ENCODE measurements at regions not wholly inside any gene's neighbourhood (a gene's known extent, or its start where the extent isn't known, plus 50 kb on each side); places are given as distances from the start of the nearest gene placed in this dataset.

DNA sequence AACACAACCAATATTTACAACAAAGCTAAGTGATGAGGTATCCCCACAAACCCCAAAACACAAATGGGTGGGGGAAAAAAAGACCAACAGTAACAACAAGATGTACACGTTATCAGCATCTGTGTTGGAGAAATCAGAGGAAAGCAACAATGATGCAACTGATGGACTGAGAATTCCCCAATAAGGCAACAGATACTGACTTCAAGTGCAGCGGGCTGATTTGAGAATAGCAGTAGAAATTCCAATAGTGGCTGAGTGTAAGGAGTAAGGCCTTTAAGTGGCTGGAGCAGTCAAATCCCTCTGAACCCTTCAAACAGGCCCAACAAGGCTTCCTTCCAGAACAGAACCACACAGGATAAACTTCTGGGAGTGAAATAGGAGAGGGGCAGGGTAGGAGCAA, 97.6 kb downstream of the TM2D1 start:
- no peak for DNase-seq (ENCODE audit: low spot score)

DNA sequence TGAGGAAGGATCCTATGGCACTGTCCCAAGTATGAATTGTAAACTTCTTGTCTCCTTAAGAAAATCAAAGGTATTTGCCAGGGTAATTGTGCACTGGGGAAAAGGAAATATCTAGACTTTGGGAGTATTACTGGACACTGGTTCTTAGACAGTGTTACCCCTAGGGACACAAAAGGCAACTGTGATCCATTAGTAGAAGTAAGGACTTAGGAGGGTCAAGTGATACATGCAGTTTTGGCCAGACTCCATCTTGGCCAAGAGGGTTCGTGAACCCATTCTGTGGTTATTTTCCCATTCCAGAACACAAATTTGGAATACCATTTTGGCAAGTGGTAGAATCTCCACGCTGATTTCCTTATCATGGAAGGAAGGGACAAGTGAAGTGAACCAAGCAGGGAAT, 98.1 kb downstream of the TM2D1 start:
- DNase-seq (ENCODE audit: low spot score), result no peak

DNA sequence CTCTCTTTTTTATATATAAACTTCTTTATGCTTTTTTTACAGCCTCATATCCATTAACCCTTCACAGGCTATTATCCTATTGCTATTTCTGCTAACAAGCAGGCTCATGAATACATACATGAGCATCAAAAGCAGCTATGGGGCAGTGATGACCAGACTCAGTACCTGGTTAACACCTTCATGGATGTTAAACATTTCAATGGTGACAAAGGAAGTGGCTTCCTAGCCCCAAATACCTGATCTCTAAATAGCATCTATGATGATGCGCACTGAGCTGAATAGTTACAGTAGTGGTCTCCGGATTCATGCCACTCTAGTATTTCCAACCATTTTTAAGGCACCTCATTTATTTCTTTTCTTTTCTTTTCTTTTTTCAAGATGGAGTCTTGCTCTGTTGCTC, 101.1 kb downstream of the TM2D1 start:
- no peak for DNase-seq (ENCODE audit: low spot score)

DNA sequence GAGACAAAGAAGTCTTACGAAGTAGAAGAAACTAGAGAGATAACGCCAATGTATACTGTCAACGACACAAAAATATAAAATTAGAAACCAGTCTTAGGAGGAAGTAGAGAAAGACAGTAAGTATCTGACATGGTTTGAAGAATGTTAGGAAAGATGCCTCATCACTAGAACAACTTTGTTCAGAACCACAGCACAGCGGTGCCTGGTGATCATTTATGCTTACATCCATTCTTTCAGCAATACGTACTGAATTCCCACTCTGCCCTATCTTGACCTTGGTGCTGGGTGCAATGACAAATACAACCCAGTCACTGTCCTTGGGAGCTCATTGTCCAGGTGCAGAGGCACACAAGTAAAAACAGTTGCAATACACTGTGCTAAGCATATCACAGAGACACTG, 104.4 kb downstream of the TM2D1 start:
- no peak for DNase-seq (ENCODE audit: low spot score)

DNA sequence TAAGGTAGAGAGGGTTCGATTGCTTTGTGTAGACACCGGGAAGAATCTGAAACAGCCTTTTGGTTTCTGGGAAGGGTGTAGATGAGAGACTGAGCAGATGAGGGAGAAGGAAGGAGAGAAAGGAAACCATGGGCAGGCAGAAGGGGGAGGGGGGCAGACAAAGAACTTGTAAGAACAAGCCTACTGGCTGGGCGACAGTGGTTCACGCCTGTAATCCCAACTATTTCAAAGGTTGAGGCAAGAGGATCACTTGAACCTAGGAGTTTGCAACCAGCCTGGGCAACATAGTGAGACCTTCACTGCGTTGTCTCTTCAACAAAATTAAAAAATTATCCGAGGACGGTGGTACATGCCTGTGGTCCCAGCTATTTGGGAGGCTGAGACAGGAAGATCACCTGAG, 106.2 kb downstream of the TM2D1 start:
- no peak for DNase-seq (ENCODE audit: low spot score)

DNA sequence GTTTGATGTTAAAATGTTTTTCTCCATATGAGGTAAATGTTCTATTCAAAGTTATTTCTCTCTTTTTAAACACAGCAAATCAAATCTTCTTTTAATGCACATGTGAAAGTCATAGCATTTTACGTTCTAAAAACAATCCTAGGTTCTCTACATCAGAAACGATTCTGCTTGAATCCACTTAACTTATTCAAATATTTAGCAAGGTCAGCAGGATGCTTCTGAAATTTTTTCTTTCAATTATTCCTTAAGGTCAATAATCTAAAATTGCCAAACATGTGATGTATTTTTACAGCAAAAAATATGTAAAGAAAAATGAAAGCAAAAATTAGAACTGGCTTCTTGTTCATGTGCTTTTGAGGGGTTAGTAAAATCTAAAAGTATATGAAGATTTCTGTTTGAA, 106.7 kb downstream of the TM2D1 start:
- no peak for DNase-seq (ENCODE audit: low spot score)

DNA sequence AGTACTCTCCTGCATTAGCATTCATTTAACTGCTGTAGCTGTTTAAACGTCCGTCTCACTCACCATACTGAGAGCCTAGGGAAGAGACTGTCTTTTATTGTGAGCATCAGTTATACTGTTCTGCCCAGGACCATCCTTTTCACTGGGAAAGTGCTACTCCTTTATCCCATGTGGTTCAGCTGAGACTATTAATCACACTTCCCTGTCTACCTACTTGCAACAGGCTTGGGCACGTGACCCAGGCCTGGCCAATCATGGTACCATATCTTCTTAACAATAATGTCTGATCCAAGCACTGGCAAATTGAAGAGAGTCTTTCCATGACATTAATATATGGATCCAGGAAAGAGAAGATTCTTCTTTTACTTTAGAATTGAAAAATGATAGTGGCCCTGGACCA, 108.1 kb downstream of the TM2D1 start:
- no peak for DNase-seq (ENCODE audit: low spot score)

DNA sequence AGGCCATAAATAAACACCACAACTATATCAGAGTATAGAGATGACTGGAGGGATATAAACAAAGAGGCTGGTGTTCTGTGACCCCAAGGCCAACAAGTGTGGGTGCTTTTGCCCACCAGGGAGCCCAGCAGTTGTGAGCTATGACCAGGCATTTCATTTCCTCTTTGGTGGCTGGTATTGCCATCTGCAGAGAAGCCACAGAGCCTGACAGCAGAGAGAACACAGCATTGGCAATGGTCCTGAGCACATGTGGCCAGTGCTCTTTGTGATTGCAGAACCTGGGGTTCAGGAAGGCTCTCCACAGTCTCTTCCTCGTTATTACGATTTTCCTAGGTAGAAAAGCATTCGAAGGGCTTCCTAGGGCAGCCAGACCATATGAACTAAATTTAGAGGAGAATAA, 112.3 kb downstream of the TM2D1 start:
- DNase-seq (ENCODE audit: low spot score), result no peak

DNA sequence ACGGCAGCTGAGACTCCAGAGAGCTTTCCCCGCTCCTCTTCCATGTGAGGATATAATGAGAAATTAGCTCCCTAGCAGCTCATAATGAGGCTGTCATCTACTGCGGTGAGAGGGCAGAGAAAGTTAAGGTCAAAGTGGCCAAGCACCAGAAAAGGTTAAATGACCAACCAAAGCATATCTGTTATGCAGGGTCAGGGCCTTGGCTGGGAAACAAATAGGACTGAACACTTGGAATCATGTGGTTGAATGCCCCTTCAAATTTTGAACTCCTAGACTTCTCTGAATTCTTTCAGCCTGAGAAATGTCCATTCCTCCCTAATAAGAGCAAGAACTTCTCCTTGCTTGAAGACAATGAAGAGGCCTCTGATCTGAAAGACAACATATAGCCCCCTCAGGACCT, 115.9 kb downstream of the TM2D1 start:
- DNase-seq (ENCODE audit: low spot score), result no peak

DNA sequence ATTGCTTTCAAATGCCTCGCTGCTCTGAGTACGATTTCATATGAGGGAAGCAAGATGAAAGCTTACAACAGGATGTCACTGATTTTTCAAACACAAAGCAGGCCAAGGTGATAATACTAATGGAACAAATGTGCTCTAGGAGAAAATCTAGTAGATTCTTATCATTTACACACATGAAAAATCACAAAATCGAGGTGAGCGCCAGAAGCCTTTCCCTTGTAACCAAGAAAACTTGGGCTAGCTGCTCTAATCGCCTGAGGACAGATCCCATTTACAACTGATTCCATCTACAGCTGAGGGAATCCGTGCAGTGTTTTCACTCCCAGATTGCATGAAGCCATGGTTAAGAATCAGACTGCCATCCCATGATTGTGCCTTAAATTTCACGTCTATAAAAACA, 117.5 kb downstream of the TM2D1 start:
- no peak for DNase-seq (ENCODE audit: low spot score)

DNA sequence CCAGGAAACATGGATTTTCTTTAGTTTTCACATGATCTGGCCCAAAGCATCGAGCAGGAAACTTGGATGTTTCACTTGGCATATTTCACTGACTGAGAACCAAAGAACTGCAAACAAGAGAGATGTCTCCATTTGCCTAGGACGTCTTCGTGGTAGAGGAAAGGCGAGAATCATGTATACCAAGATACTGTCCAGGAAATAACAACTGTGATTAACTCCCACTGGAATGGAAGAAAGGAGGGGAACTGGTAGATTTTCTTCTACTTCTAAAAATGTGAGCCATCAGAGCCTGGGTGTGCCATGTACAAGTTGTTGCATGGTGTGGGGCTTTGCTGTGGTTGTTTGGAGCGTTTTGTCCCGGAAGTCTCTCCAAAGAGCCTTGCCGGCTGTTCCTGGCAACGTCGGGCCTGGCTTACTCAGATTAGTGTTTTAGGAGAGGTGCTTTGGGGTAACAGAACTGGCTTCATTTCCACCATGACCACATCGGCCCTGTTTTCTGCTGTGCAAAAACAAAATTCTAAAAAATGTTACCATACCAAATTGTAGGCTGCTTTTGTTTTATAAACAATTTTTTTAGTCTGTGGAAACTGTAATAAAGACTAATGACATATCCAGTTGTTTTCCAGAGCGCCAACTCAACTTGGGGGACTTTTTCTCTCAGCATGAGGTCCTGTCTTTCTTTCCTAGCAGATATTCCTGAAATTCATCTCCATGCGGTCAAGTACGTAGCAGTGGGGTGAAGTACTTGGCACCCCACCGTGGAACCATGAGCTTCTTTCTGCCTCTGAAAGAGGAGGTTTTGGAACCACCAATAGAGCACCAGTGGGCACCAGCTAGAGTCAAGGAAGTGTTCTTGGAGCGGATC, 118.3 kb downstream of the TM2D1 start:
- DNase-seq (ENCODE audit: low spot score), result no peak

DNA sequence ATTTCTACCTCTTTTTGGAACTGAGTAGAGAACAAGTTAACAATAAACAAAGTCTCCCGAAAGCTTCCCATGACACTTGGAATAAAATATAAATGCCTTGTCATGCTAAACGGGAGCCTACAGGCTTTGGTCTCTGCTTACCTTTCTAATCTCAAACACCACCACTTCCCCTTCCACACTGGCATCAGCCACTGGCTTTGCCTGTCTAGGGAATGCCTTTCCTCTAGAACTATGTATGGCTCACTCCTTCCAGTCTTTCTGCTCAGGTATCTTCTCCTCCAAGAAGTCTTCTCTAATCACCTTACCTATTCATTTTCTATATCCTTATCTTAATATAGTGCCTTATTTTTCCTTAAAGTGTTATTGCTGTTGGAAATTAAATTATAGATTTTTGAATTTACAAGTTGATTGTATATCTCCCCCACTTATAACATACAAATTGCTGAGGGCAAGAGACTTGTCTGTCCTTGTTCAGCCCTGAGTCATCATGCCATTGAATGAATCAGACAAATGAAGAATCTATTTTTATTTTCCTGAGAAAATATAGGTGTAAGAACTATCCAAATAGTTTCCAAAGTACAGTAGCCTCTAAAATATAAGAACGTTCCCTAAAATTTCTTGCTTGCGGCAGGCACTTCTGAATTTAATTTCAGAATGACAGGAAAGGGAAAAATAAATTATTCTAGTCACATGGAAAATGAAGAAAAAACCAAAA, 119.2 kb downstream of the TM2D1 start:
- DNase-seq (ENCODE audit: low spot score), result no peak

DNA sequence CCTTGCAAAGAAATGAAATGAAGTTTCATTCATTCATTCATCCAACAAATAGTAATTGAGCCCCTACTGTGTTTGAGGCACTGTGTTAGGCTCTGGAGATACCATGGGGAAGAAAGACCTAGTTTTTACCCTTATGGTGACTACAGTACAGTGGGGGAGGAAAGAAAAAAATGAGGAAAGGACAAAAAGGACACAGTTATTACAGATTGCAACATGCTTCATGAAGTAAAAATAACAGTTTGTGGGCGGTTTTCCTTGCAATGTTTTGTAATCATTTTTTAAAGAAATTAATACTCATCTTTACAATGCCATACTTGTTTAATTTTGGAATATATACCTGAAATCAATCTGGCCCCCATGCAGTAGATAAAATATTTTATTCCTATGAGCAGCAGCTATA, 120.3 kb downstream of the TM2D1 start:
- no peak for DNase-seq (ENCODE audit: low spot score)

DNA sequence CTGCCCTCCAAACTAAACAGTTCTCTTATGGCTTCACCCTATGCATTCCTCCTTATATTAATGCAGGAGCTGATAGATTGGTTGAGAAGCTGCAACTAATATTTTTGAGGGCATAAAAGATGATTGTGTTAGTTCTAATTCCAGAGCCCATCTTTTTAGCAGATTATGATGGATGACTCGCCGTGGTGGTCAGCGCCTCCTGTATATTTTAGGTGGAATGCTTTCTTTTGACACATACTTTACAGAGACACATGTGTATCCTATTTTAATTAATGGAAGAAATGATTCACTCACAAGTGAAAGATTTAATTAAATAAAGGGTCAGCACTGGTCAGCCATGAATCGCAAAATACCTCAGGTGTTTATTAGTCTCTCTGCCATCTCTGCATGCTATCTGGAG, 120.7 kb downstream of the TM2D1 start:
- DNase-seq (ENCODE audit: low spot score), result no peak

DNA sequence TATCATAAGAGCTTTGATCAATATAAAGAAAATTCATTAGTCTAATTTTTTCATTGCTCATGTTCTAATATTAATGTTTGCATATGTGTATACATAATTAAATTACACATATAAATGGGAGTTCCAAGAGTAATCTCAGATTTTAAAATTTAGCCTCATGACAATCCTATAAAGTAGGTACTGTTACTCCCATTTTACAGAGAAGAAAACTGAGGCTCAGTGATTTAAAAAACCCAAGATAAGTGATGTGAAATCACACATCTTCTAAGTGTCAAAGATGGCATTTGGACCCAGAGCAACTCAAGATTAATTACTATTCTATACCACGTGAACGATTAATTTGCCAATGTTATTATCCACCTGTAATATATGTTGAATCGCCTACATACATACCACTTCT, 122.3 kb downstream of the TM2D1 start:
- no peak for DNase-seq (ENCODE audit: low spot score)

DNA sequence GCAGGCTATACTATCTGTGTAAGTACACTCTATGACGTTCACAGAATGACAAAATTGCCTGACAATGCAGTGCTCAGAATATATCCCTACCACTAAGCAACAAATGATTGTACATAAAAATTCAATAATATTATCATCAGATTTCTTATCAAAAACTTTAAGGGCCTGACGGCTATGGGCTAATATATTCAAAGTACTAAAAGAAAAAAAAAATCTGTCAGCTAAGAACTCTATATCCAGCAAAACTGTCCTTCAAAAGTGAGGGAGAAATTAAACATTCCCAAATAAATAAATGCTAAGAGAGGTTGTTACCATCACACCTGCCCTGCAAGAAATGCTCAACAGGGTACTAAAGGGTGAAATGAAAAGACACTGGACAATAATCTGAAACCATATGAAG, 127.3 kb downstream of the TM2D1 start:
- DNase-seq (ENCODE audit: low spot score), result no peak

DNA sequence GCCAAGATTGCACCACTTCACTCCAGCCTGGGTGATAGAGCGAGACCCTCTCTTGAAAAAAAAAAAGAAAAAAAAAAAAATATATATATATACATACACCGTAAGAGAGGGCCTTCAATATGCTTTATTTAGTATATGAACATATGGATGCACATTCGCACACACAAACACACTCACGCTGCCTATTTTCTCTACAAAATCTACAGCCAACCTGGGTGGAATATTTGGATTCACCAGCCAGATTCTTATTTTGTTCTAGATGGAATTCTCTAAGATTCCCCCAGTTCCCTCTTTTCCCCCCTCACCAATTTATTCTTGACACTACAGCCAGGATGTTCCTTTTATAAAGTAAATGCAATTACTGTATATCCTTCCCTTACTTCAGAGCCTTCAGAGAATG, 131.6 kb downstream of the TM2D1 start:
- no peak for DNase-seq (ENCODE audit: low spot score)

DNA sequence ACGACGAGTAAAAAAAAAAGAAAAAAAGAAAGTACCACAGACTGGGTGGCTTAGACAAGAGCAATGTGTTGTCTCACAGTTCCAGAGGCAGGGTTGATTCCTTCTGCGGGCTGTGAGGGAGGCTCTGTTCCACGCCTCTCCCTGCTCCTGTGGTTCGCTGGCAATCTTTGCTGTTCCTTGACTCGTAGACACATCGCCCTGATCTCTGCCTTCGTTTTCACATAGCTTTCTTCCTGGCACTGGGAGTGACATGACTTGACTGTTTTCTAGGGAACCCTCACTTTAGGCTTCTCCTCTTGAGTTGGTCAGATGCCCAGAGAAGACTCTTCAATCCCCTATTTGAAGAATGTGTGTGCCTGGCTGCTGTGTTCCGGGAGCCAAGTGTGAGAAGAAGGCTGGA, 133.6 kb downstream of the TM2D1 start:
- no peak for DNase-seq (ENCODE audit: low spot score)

DNA sequence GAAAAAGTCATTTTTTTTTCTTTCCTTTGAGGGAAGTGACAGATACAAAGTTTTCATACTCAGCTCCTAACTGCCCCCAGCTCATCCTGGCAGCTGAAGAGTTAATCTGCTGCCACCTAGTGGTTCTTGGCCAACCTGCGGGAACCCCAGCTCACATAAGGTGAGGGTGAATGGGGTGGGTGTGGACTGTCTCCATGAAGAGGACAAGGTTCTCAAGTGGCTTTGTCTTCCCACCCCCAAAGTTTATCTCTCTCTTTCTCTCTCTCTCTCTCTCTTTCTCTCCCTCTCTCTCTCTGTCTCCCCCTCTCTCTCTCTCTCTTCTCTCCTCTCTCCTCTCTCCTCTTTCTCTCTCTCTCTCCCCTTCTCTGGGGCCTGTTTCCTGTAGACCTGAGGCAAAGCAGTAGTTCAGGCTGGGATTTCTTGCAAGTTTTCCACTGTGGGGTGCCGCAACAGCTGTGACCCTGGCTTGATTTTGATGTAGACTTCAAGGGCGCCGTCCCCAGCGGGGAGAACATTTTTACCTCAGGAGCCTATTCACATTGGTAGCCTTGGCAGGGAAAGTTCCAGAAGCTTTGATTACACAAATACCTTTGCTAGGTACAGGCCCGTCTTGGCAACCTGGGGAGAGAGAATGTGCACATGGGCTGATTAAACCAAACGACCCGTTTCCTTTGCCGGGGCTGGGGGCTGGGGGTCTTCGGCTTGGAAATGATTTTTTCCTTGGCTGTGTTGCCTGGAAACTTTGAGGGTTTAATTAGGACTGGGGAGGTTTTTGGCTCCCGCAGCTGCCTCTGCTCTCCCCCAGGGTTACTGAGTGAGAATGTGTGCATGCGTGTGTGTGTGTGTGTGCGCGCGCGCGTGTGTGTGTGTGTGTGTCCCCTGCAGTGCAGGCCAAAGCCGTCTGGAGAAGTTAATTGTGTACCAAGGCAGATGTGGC, 135.9 kb downstream of the TM2D1 start:
- DNase-seq (ENCODE audit: low spot score), result peak; percentile 51

DNA sequence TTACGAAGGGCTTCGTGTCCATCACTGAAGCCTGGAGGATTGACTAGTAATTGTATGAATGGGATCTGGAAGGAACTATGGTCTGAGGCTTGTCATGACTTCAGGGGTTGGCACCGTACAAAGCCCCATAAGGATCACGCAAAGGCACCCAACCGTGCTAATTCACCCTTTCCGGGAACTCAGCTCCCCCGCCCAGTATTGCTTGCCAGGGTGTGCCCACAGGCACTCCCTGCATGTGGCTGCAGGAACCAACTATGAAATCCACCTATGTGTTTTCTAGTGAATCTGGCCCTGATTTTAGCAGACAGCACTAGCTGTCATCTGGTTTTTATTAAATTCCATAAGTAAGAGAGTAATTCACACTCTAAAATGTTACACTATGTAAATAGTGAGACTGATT, 139.2 kb downstream of the TM2D1 start:
- no peak for DNase-seq (ENCODE audit: low spot score)

DNA sequence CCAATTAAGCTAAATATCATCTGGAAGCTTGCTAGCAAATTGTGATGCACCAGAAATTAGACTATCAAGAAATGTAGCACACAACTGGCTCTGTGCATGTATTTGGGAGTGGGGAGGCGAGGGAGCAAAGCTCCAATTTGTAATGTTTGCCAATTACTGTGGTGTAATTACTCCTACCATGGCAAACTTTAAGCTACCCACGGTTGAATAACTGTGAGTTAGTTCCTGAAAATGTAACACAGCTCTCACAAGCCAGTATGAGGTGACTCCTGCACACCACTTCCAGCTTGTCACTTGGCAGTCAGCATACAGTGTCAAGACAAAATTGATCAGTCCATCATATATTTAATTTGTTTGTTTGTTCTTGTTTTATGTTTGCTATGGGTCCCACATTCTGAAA, 141.2 kb downstream of the TM2D1 start:
- DNase-seq (ENCODE audit: low spot score), result no peak

DNA sequence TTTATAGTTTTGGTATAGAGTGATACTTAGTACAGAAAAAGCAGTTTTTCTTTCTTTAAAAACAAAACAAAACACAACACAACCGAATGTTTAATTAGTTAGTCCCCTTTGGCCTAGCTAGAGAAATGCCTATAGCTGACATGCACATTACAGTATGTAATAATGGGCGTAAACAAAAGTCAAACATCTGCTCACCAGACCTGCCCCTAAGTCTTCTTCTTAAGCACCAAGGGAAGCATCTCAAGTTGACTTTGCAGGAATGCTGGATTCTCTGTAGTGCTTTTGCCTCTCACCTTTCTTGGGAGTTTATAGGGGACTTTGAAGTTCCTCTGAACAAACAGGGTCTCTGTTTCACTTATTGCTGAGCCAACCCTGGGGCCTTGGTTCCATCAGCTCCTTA, 143.7 kb downstream of the TM2D1 start:
- DNase-seq (ENCODE audit: low spot score), result no peak
